NT2/D1 (cell line): ENCODE measurements at regions not wholly inside any gene's neighbourhood (a gene's known extent, or its start where the extent isn't known, plus 50 kb on each side); places are given as distances from the start of the nearest gene placed in this dataset.

Experiments used
- SUZ12 ChIP-seq: IDR thresholded peaks from 2 replicates; pipeline ENCODE4 v1.6.1; 2011; ENCODE audit not compliant: insufficient read length, insufficient read depth; ENCODE audit errors: extremely low read depth
- YY1 ChIP-seq: IDR thresholded peaks from 2 replicates; pipeline ENCODE4 v1.6.1; 2011; ENCODE audit not compliant: insufficient read length, insufficient read depth

GRCh38 chr2:239669899-239670460 is 269.2 kb upstream of the HDAC4 start:
- TF ChIP-seq SUZ12 (no peak), YY1 (no peak)
